NT2/D1 (cell line): ENCODE measurements at regions not wholly inside any gene's neighbourhood (a gene's known extent, or its start where the extent isn't known, plus 50 kb on each side); places are given as distances from the start of the nearest gene placed in this dataset.

Experiments used
- YY1 ChIP-seq: IDR thresholded peaks from 2 replicates; pipeline ENCODE4 v1.6.1; 2011; ENCODE audit not compliant: insufficient read length, insufficient read depth
- ZNF274 ChIP-seq: IDR thresholded peaks from 2 replicates; pipeline ENCODE4 v1.6.1; 2011; ENCODE audit warnings: mild to moderate bottlenecking, low read depth, low read length

DNA sequence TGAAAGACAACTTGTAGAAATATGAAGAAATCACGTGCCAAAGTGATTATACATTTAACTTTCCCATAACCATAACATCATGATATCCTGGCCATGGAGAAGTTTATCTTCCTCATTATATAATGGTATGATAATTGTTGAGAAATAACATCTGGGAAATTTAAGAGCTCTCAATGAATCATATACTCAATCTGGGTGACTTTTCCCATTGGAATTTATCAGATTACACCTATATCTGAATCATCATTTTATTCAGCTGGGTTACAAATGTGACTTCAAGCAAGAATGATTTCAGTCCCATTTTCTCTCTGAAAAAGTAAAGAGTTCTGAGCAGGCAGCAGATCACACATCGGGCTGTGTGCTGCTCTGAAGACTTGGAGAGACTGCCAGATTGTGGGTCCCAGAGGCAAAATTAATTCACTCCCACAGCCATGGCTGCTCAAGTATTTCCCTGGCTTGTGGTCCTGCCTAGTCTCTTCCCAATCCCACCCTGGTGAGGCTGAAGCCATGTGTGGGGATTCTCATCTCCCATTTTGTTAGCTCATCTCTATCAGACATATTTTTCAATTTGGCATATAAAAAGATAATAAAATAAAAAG is 278.0 kb downstream of the MRPL39 start:
- TF ChIP-seq YY1 (no peak), ZNF274 (no peak)
